Parathyroid adenoma (tissue), 2 donors: ENCODE measurements at regions not wholly inside any gene's neighbourhood (a gene's known extent, or its start where the extent isn't known, plus 50 kb on each side); places are given as distances from the start of the nearest gene placed in this dataset.

Experiments
- H2AFZ ChIP-seq: fragments of 300-600 bp; sonication (generic); one replicate; pipeline ENCODE4 v1.7.0; 2017; ENCODE audit warnings: antibody characterized with exemption, mild to moderate bottlenecking
- H3K27ac ChIP-seq: fragments of 300-600 bp; sonication (generic); one replicate; pipeline ENCODE4 v1.7.0; 2017
- H3K27me3 ChIP-seq: fragments of 300-600 bp; sonication (generic); one replicate; pipeline ENCODE4 v1.7.0; 2017; ENCODE audit warnings: low read length; ENCODE audit not compliant: control insufficient read depth, insufficient read depth
- H3K36me3 ChIP-seq: fragments of 300-600 bp; sonication (generic); one replicate; pipeline ENCODE4 v1.7.0; 2017; ENCODE audit warnings: low read length; ENCODE audit not compliant: control insufficient read depth, insufficient read depth
- H3K4me1 ChIP-seq: fragments of 300-600 bp; sonication (generic); one replicate; pipeline ENCODE4 v1.7.0; 2017; ENCODE audit warnings: control low read depth
- H3K4me2 ChIP-seq: fragments of 300-600 bp; sonication (generic); one replicate; pipeline ENCODE4 v1.7.0; 2017; ENCODE audit warnings: low read length
- H3K4me3 ChIP-seq: fragments of 300-600 bp; sonication (generic); one replicate; pipeline ENCODE4 v1.7.0; 2017; ENCODE audit warnings: low read depth, low read length
- H3K79me2 ChIP-seq: fragments of 300-600 bp; sonication (generic); one replicate; pipeline ENCODE4 v1.7.0; 2017; ENCODE audit warnings: control low read depth
- H3K9ac ChIP-seq: fragments of 300-600 bp; sonication (generic); one replicate; pipeline ENCODE4 v1.7.0; 2017; ENCODE audit warnings: mild to moderate bottlenecking
- H3K9me3 ChIP-seq: fragments of 300-600 bp; sonication (generic); one replicate; pipeline ENCODE4 v1.7.0; 2017; ENCODE audit warnings: low read length; ENCODE audit not compliant: control insufficient read depth
- TF ChIP-seq, protein P1 (sequence below): fragments of 300-600 bp; sonication (generic); IDR thresholded peaks from one replicate; pipeline ENCODE4 v1.7.0; 2017; ENCODE audit warnings: antibody characterized with exemption, mild to moderate bottlenecking
- donor health status: primary hyperparathyroidism.

DNA sequence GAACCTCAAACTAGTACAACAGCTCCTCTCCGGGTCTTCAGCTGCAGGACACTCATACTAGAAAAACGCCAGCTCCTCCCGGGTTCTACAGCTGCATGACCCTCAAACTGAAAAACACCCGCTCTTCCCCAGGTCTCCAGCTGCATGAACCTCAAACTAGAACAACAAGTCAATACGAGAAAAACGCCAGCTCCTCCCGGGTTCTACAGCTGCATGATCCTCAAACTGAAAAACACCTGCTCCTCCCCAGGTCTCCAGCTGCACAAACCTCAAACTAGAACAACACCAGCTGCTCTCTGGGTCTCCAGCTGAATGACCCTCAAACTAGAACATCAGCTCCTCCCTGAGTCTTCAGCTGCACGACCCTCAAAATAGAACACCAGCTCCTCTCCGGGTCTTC lies 315.0 kb upstream of the TFPI start:
- no peaks in the 10 kb centered on the region for H3K79me2 ChIP-seq
- H3K4me1 ChIP-seq, result no peaks in the 10 kb centered on the region
- H3K9ac ChIP-seq, result no peak overlapping the region
- no peaks in the 10 kb centered on the region for H3K9me3 ChIP-seq
- H2AFZ ChIP-seq, result no peak overlapping the region
- no peak overlapping the region for H3K4me3 ChIP-seq
- no peaks in the 10 kb centered on the region for H3K27me3 ChIP-seq
- no peak overlapping the region for H3K4me2 ChIP-seq
- no peaks in the 10 kb centered on the region for H3K36me3 ChIP-seq
- H3K27ac ChIP-seq, result no peak overlapping the region
- TF ChIP-seq, protein P1, sequence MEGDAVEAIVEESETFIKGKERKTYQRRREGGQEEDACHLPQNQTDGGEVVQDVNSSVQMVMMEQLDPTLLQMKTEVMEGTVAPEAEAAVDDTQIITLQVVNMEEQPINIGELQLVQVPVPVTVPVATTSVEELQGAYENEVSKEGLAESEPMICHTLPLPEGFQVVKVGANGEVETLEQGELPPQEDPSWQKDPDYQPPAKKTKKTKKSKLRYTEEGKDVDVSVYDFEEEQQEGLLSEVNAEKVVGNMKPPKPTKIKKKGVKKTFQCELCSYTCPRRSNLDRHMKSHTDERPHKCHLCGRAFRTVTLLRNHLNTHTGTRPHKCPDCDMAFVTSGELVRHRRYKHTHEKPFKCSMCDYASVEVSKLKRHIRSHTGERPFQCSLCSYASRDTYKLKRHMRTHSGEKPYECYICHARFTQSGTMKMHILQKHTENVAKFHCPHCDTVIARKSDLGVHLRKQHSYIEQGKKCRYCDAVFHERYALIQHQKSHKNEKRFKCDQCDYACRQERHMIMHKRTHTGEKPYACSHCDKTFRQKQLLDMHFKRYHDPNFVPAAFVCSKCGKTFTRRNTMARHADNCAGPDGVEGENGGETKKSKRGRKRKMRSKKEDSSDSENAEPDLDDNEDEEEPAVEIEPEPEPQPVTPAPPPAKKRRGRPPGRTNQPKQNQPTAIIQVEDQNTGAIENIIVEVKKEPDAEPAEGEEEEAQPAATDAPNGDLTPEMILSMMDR, result no peak

DNA sequence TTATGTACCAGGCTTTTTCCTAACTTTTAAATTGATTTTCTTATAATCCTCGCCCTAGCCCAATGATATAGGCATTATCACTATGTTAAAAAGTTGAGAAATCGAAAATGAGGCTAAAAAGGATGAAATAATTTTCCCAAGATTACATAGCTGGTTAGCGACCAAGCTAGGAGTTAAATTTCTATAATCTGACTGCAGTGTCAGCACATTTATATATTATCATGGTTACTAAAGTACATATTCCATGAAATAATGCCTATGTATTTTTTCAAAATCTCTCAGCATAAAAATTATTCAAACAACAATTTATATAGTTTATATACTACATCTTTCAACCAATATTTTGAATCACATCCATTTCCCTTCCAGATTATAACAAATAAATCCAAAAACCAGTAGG lies 317.3 kb upstream of the TFPI start:
- TF ChIP-seq, protein P1, result no peak
- H3K27me3 ChIP-seq, result no peaks in the 10 kb centered on the region
- no peaks in the 10 kb centered on the region for H3K9me3 ChIP-seq
- no peaks in the 10 kb centered on the region for H3K36me3 ChIP-seq
- H3K4me1 ChIP-seq, result no peaks in the 10 kb centered on the region
- no peak overlapping the region for H3K4me3 ChIP-seq
- H3K9ac ChIP-seq, result no peak overlapping the region
- no peak overlapping the region for H2AFZ ChIP-seq
- H3K79me2 ChIP-seq, result no peaks in the 10 kb centered on the region
- H3K4me2 ChIP-seq, result no peak overlapping the region
- no peak overlapping the region for H3K27ac ChIP-seq

DNA sequence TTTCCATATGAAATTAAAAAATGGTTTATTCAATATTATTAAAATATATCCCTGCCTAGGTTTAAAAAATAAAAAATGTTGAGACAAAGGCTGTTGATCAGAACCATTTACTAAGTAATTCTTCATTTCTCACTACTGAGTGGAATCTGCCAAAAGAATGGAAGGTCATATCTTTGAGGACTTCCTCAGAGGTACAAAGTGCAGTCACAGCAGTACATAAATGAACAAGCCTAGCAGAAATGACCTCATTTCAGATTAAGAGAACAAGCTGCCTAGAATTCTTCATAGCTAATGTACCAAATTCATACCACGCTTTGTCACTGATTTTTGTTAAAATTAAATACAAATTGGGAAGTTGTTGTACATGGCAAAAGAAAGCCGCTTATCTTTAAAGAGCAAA lies 318.9 kb upstream of the TFPI start:
- Histone ChIP-seq H3K36me3 (no peaks in the 10 kb centered on the region), H3K4me1 (no peaks in the 10 kb centered on the region), H3K27me3 (no peaks in the 10 kb centered on the region), H3K9ac (no peak overlapping the region), H2AFZ (no peak overlapping the region), H3K27ac (no peak overlapping the region), H3K4me2 (no peak overlapping the region), H3K4me3 (no peak overlapping the region), H3K79me2 (no peaks in the 10 kb centered on the region), H3K9me3 (no peaks in the 10 kb centered on the region)
- TF ChIP-seq, protein P1, result no peak

DNA sequence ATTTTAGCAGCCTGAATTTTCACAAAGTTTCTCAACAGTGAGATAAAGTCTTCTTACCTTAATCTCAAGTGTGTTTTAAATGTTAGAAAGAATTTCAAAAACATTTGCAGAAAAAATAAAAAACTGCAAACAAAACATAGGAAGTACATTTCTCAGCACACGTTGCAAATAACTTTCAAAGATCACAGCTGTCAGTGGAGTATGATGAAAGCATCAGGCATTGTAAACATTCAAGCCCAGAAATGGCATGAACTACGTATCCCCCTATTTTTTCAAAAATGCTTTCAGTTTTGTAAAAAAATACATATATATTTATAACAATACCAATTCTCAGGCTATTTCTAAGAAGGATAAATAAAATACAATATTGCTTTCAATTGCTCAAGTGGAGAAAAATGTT lies 320.6 kb upstream of the TFPI start:
- no peaks in the 10 kb centered on the region for H3K9me3 ChIP-seq
- no peak overlapping the region for H2AFZ ChIP-seq
- no peaks in the 10 kb centered on the region for H3K27me3 ChIP-seq
- no peaks in the 10 kb centered on the region for H3K4me1 ChIP-seq
- no peaks in the 10 kb centered on the region for H3K79me2 ChIP-seq
- TF ChIP-seq, protein P1, result no peak
- H3K4me3 ChIP-seq, result no peak overlapping the region
- H3K4me2 ChIP-seq, result no peak overlapping the region
- no peak overlapping the region for H3K27ac ChIP-seq
- no peaks in the 10 kb centered on the region for H3K36me3 ChIP-seq
- H3K9ac ChIP-seq, result no peak overlapping the region

DNA sequence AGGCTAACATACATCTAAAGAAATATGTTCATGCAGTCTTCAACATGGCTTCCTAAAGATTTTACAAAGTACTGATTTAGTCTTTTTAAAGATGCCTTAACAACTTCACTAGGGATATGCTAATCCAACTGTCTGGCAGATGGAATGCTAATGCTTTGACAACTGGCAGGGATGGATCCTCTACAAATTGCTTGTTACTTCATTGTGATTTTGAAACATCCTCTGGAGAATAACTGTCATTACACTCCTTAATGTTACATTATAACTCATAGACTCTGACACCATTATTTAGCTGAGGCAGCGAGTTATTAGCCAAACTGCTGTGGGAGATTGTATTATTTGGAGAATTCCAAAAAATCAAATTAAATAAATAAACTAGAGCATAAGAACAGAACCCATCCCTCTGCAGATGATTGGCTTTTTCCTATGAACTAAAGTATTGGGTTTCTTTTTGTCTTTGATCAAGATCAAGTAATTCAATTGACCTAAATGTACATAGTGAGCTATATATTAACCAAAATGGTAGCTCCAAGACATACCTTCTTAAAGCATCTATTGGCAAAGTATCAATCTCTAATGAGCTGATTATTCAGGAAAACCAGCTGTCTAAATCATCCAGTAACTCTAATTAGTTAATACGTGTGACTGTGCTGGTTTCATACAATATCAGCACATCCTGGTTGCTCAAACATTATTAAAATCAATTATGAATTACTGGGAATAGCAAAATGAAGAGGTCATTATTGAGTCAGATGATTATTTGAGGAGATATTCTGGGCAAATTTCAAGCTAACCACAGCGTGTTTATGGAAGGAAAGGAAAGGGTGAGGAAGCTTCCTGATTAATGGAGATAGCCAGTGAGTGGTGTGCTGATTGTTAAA lies 321.3 kb upstream of the TFPI start:
- H3K36me3 ChIP-seq, result no peaks in the 10 kb centered on the region
- H2AFZ ChIP-seq, result no peak overlapping the region
- H3K27me3 ChIP-seq, result no peaks in the 10 kb centered on the region
- no peak overlapping the region for H3K9ac ChIP-seq
- TF ChIP-seq, protein P1, result no peak
- no peak overlapping the region for H3K4me3 ChIP-seq
- H3K4me2 ChIP-seq, result no peak overlapping the region
- no peaks in the 10 kb centered on the region for H3K4me1 ChIP-seq
- H3K9me3 ChIP-seq, result no peaks in the 10 kb centered on the region
- H3K27ac ChIP-seq, result no peak overlapping the region
- H3K79me2 ChIP-seq, result no peaks in the 10 kb centered on the region
